Prostate gland (tissue), 2 donors: ENCODE measurements at regions not wholly inside any gene's neighbourhood (a gene's known extent, or its start where the extent isn't known, plus 50 kb on each side); places are given as distances from the start of the nearest gene placed in this dataset.

Experiments
- CTCF ChIP-seq, 4 experiments: fragments of 200-600 bp in 2 of 4; fragments of 450-650 bp in 2 of 4; sonication (generic) in 2 of 4; IDR thresholded peaks; 1 replicate in 3 of 4; 2 replicates in 1 of 4; pipeline ENCODE4 v1.5.1; 2016 to 2019; ENCODE audit warnings: antibody characterized with exemption in 4 of 4, mild to moderate bottlenecking in 2 of 4, moderate library complexity in 2 of 4
- POLR2A ChIP-seq: fragments of 450-650 bp; IDR thresholded peaks from one replicate; pipeline ENCODE4 v1.6.1; 2016; ENCODE audit warnings: antibody characterized with exemption, mild to moderate bottlenecking

DNA sequence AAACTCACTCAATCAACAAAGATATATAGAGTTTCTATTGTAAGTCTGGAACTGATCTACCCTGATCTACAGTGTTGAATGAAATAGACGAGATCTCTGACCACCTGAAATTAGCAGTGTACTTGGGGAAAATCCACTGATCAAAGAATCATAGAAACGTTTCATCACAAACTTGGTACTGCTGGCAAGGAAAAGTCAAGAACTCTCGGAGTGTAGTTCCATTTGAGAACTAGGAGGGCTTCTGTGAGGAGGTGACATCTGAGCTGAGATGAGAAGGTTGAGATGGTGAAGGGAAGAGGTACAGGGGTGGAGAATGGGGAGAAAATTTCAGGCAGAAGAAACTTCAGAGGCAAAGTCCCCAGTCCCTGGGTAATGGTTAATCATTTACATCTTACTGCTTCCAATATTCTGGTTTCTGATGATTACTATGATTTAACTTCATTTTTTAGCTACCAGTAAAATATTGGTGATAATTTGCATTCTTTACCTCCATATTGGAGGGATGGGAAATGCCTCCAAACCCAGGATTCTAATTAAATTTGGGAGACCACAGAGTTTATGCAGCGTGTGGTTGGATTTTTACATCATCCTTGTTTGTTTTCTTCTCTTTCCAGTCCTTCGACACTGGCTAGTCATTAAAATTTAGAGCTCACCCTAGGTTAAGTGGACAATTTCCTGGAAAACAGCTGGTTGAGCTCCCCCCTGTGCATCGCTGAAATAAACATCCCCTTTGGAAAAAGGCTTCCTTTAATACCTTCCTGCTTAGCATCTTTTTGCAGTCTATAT, 191.9 kb downstream of the BCAS1 start:
- TF ChIP-seq CTCF (IDR thresholded peaks at IDR 0.05) (no peak), POLR2A (no peak)
